GM10266 (cell line): ENCODE measurements at regions not wholly inside any gene's neighbourhood (a gene's known extent, or its start where the extent isn't known, plus 50 kb on each side); places are given as distances from the start of the nearest gene placed in this dataset.

Source experiments
- DNase-seq: peaks from one replicate; pipeline ENCODE4 v3.0.0; 2012; ENCODE audit errors: extremely low spot score
- CTCF ChIP-seq: IDR thresholded peaks from 2 replicates; pipeline ENCODE4 v1.5.1; 2012; ENCODE audit warnings: mild to moderate bottlenecking, low read depth; ENCODE audit not compliant: control insufficient read depth, insufficient read depth; ENCODE audit errors: missing control alignments

- DNase-seq: no peak
- TF ChIP-seq CTCF: no peak
These were observed 596.3 kb downstream of the FAT4 start for GRCh38 chr4:125911058-125911457.

- no peak for TF ChIP-seq CTCF
- DNase-seq: no peak
These were observed 596.7 kb downstream of the FAT4 start for GRCh38 chr4:125911481-125911880.

GRCh38 chr4:125917559-125917958 lies 602.8 kb downstream of the FAT4 start:
- DNase-seq: no peak
- TF ChIP-seq CTCF: no peak

GRCh38 chr4:125928652-125929051 lies 613.9 kb downstream of the FAT4 start:
- no peak for TF ChIP-seq CTCF
- no peak for DNase-seq

GRCh38 chr4:125938541-125938940 lies 623.8 kb downstream of the FAT4 start:
- no peak for DNase-seq
- TF ChIP-seq CTCF: no peak

GRCh38 chr4:125940426-125940825 lies 625.7 kb downstream of the FAT4 start:
- TF ChIP-seq CTCF: no peak
- no peak for DNase-seq

- no peak for TF ChIP-seq CTCF
- no peak for DNase-seq
These were observed 630.2 kb downstream of the FAT4 start for GRCh38 chr4:125944966-125945365.
